NCI-H128 (cell line): ENCODE measurements at regions not wholly inside any gene's neighbourhood (a gene's known extent, or its start where the extent isn't known, plus 50 kb on each side); places are given as distances from the start of the nearest gene placed in this dataset.
"Not testable (repeated sequence)": the region's sequence is repeated elsewhere in the genome, so short reads cannot be mapped to it uniquely, and the experiment has no call there.

Experiments used
- DNase-seq: peaks from one replicate; lab custom pipeline; 2025; ENCODE audit not compliant: unreplicated experiment; lab: John Stamatoyannopoulos, UW

DNA sequence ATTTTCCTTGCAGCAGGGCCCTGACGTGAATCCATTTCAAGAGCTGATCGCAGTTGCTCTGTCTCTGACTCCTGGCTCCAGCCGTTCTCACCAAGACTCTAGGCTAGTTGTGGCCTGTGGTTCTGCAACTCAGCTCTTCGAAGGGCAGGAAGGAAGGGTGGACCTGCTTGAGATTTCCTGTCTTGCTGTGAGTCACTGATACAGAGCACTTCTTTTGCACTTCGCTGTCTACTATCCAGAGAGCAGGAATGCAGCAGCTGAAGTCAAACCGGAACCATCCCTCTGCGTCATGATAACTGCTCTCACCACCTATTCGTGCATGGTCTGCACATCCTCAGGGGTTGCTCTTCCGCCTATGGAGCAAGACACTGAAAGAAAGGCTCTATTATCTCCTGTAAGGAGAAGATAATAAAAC is 59.7 kb downstream of the RAP2B start:
- DNase-seq = no peak

DNA sequence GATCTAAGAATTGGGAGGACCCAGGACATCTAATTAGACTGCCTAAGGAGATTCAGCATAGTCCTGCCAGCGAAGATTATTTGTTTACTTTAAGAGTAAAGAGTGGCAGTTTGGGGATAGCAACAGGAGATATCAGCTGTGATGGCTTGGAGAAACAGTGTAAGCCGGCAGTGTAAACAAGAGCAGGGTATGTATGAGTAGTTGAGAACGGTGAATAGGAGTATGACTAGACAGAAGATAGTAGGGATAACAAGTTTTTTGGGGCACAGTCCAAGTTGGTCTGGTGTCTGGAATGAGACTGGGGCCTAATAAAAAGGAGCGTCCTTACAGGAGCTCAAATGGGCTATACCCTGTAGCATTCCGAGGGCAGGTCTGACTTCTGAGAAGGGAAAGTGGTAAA is 64.9 kb downstream of the RAP2B start:
- not testable (repeated sequence) for DNase-seq

DNA sequence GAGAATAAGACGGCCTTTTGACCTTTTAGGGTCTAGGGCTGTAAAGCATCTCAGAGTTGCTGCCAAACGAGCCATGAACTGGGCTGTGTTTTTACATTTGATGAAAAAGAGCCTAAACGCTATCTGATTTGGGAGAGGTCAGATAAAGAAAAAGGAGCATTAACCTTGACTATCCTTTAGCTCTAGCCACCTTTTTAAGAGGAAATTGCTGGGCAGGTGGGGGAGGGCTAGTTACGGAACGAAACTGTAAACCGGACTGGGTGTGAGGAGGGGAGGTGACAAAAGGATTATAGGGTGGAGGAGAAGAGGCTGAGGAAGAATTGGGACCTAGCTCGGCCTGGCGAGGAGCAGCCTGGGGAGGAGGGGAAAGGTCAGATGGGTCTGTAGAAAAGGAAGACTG is 68.4 kb downstream of the RAP2B start:
- not testable (repeated sequence) for DNase-seq

DNA sequence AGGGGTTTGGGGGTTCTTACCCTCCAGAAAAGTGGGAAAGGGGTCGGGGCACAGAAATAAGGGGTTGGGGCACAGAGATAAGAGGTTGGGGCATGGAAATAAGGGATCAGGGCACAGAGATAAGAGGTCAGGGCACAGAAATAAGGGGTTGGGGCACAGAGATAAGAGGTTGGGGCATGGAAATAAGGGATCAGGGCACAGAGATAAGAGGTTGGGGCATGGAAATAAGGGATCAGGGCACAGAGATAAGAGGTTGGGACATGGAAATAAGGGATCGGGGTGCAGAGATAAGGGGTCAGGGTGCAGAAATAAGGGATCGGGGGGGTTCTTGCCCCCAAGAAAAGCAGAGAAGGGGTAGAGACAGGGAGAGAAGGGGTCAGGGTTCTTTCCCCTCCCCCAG is 69.2 kb downstream of the RAP2B start:
- not testable (repeated sequence) for DNase-seq

DNA sequence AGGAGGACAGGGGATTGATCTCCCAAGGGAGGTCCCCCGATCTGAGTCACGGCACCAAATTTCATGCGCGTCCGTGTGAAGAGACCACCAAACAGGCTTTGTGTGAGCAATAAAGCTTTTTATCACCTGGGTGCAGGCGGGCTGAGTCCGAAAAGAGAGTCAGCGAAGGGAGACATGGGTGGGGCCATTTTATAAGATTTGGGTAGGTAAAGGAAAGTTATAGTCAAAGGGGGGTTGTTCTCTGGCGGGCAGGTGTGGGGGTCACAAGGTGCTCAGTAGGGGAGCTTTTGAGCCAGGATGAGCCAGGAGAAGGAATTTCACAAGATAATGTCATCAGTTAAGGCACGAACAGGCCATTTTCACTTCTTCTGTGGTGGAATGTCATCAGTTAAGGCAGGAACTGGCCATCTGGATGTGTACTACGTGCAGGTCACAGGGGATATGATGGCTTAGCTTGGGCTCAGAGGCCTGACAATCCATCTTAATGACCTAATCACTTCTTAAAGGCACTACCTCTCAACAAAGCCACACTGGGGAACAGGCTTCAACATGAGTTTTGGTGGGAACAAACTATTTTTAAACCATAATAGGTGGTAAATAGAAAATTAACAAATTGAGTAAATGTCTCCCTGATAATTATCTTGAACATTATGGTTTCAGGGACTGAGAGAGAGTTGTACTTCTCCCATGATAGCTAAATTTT is 70.2 kb downstream of the RAP2B start:
- DNase-seq = not testable (repeated sequence)

DNA sequence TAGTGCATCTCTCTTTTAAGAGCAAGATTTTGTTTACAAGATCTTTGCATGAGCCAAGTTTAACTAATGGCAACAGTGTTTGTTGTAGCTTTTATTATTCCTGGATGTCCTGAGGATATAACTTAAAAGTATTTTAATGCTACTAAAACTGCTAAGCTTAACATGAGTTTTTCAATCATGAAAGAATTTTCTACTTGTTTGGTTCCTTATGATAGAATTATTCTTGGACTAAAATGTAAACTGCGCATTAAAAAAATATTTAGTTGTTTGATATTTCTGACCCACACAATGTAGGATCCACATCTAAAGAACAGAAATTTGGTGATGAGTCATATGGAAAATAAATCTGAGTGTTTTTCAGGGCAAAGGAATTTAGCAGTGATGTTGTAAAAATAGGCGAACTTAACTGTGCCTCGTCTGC is 70.8 kb downstream of the RAP2B start:
- no peak for DNase-seq

DNA sequence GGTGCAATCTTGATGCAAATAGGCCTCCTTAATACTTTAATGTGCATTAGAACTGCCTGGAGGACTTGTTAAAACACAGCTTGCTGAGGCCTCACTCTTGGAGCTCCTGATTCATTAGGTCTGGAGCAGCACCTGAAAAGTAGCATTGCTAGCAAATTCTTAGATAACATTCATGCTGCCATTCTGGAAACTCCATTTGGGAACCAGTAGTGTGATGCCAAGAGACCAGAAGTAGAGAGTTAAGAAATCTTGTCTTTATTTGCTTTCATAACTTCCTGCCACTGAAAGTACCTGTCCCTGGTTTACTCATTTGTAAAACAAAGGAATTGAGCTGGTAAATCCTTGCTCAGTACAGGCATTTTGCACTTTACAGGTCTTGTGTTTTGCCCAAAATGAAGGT is 72.0 kb downstream of the RAP2B start:
- DNase-seq = no peak

DNA sequence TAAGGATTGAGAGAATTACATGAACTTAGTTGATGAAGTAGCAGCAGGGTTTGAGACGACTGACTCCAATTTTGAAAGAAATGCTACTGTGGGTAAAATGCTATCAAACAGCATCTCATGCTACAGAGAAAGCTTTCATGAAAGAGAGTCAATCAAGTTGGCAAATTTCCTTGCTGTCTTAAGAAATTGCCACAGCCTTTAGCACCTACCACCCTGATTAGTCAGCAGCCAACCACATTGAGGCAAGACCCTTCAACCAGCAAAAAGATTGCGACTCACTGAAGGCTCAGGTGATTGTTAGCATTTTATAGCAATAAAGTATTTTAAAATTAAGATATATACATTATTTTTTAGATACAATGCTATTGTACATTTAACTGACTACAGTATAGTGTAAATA is 80.9 kb downstream of the RAP2B start:
- no peak for DNase-seq

DNA sequence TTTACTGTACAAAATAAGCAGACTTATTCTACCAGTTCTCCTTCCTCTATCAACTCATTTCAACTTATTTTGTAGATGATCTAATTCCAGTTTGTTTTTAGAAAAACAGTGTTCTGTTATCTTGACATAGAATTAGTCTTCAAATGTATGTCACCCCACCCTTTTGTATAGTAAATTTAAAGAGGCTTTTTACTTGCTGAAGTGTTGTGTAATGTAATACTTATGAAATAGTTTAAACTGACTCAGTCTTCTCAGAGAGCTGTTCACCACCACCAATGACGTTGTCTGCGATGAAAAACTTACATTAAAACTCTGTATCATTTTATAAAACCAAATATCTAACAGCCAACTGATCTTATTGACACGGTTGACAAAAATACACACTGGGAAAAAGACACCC is 82.9 kb downstream of the RAP2B start:
- DNase-seq = no peak

DNA sequence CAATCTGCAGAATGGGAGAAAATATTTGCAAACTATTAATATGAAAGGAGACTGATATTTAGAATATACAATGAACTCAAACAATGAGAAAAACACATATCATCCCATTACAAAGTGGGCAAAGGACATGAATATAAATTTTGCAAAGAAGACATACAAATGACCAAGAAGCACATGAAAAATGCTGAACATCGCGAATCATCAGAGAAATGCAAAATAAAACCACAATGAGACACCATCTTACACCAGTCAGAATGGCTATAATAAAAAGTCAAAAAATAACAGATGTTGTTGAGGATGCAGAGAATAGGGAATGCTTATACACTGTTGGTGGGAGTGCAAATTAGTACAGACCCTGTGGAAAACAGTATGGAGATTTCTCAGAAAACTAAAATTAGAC is 83.6 kb downstream of the RAP2B start:
- DNase-seq = no peak

DNA sequence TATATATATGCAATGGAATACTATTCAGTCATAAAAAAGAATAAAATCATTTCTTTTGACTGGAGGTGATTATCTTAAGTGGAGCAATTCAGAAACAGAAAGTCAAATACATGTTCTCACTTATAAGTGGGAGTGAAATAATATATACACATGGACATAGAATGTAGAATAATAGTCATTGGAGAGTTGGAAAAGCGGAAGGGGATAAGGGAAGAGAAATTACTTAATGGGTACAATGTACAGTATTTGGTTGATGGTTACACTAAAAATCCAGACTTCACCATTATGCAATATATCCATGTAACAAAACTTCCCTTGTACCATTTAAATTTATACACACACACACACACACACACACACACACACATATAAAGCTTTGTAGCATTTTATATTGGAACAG is 84.3 kb downstream of the RAP2B start:
- no peak for DNase-seq

DNA sequence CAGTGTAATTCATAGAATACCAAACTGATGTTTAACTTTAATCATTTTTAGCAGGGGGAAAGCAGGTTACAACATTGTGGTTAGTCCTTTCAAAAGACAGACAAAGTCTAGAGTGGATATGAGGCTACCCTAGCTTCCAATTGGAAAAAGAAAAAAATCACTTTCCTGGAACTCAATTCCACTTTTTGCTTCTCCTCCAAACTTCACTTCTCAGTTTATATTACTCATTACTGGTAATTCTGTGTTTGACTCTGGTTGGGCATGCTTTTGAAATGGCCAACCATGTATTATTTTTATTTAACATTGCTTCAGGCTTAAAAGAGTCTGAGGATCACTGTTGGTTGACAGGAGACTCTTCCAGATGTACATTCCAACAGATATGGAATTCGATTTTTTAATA is 84.8 kb downstream of the RAP2B start:
- no peak for DNase-seq

DNA sequence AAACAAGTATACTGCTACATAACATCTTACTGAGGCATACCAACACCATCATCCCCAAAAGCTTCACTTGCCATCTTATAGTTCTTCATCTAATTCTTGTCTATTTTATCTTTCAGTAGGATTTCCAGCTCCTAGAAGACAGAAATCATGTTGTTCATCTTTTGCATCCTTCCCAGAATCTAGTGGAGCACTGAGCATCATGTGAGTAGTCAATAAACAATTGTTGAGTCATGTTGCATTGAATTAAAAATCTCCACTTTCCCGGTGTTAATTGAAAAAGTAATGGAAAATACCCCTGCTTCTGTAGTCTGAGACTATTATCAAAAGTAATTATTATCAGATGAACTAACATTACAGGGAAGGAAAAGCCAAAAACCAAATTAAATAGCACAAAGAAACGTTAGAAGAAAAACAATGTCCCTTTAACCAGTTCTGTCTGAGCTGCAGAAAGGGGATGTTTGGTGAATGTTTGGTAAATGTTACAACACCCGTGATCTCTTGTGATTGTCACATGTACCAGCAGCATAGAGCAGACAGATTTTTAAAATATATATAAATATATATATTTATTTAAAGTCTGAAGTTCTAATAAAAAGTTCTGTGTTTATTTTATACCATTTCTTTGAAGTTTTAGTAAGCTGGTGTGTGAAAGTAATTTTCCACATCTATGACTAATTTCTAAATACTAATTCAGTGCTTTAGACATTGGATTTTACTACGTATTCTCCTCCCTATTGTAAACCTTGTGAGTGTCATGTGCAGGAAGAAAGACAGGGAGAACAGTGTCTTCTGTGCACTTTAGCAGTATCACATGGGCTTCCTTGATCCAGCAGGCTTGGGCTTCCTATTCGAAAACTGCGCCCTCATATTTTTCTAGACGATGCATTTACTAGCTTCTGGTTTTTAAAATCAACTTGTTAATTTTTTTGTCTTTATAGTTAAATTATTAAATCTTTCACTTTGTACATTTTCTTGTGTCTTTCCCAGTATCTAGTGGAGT is 85.6 kb downstream of the RAP2B start:
- DNase-seq = no peak

DNA sequence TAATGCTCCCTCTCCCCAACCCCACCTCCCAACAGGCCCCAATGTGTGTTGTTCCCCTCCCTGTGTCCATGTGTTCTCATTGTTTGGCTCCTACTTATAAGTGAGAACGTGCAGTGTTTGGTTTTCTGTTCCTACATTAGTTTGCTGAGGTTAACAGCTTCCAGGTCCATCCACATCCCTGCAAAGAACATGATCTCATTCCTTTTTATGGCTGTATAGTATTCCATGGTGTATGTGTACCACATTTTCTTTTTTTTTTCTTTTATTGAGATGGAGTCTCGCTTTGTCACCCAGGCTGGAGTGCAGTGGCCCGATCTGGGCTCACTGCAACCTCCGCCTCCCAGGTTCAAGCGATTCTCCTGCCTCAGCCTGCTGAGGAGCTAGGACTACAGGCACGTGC is 86.8 kb downstream of the RAP2B start:
- not testable (repeated sequence) for DNase-seq

DNA sequence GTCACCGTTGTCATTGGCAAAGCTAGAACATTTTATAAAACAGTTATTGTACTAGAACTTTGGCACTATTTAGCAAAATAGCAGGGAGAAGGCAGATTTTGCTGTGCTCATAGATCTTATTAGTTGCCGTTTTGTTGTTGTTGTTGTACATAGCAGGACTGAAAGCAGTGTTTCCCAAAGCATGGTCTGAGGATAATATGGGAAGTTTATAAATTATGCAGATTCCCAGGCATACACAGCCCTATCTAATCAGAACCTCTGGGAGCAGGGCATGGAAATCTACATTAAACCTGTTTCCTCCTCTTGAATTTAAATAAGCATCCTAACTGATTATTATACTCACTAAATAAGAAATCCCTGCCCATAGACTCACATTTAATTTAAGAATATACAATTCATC is 87.9 kb downstream of the RAP2B start:
- DNase-seq = no peak

DNA sequence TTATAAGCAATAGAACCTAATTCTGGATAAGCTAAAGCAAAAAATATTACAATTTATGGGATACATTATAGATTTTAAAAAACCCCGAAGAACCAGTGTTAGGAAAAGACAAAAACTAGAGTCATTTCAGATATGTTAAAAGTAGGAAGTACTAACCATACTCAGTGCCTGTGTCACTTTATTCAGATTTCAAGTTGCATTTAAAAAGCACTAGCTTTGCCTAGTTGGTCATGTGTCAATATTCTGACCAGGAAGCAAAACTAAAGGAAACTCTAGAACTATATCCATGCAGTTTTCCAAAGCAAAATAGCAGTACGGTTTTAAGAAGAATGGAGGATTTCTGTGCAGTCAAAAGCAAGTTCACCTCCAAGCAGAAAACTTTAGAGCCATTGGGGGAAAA is 88.4 kb downstream of the RAP2B start:
- DNase-seq = no peak

DNA sequence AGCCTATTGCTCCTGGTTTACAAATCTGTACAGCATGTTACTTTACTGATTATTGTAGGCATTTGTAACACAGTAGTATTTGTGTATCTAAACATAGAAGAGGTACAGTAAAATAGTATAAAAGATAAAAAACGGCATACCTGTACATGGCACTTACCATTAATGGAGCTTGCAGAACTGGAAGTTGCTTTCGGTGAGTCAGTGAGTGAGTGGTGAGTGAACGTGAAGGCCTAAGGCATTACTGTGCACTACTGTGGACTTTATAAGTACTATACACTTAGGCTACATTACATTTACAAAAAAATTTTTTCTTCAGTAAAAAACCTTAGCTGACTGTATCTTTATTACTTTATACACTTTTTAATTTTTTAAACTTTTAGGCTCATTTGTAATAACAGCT is 90.9 kb downstream of the RAP2B start:
- no peak for DNase-seq

DNA sequence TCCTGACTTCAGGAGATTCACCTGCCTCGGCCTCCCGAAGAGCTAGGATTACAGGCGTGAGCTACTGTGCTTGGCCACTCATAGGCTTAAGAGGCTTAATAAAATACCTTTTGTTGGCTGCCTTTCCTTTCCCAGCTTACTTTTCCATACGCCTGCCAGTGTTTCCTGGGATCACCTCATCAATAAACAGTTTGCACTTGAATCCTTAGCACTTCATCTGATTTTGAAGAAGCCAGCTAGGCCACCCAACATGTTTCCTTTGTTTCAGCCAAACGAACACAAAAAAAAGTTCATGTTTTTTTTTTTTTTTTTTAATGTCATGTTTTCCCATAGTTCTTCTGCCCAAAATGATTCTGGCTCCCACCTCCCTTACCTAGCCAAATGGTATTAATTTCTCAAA is 92.3 kb downstream of the RAP2B start:
- no peak for DNase-seq

DNA sequence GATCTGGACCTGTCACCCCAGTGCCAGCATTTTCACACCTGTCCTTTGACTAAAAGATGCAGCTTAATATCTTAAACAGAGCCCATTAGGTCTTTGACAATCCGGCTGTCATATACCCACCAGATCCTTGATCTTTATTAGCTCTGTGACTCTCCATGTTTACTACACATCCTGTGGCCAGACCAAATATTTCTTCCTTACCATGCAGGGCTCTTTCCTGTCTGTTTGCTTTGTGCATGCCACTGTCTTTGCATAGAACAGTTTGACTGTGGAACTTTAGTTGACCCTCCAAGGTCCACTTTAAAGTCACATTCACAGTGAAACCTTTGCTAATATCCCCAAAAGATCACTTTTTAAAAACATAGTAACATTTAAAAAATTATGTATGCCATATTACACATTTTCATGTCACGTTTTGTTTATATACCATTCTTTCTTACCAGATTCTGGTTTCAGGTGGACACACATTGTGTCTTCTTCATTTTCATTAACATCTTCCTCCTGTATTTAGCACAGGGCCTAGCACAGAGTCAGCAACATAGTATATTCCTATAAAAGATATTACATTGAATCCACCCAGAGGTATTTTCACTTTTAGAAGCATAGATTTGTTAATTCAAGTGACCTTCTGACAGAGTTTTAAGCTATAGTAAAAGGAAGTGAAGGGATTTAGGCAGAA is 95.8 kb downstream of the RAP2B start:
- no peak for DNase-seq

DNA sequence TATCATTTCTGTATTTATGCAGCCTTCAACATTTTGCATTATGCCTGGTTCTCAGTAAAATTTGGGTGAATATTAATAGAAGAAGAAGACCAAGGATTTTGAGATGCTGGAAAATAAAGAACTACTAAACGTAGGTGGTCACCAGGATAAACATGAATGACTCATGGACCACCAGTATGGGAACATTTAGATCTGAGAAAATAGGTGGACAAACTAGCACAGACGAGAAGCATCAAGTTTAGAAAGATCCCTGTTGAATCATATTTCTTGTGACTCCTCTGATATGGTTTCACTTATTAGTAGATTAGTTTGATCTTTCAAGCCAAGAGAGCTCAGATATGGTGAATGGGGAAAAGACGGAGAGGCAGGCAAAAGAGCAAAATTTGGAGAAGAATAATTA is 97.9 kb downstream of the RAP2B start:
- no peak for DNase-seq

DNA sequence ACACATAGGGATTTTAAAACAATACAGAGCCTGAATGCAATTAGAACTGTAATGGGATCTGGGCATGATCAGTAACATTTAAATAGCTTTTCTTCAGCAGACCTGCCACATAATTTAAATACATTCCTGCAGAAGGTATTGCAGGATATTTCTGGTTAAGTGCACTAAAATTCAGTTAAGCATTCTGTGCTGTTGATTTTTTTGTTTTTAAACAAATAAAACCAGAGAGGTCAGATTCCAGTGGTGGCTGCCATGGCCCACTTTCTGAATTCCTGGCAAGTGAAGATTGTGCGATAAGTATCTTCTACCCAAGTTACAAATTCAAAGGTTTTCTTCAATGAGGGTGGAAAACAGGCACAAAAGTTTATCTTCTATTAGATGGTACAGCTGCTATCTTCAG is 98.7 kb downstream of the RAP2B start:
- DNase-seq = no peak

DNA sequence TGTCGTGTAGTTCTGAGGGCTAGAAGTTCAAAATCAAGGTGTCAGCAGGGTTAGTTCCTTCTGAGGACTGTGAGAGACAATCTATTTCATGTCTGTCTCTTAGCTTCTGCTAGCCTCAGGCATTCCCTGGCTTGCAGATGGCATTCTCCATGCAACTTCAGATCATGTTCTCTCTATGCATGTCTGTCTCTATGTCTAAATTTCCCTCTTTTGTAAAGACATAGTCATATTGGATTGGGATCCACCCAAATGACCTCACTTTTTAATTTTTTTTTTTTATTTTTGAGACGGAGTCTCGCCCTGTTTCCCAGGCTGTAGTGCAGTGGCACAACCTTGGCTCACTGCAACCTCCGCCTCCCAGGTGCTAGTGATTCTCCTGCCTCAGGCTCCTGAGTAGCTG is 104.6 kb downstream of the RAP2B start:
- DNase-seq = no peak
